Liver (tissue), 8 donors: ENCODE measurements at regions not wholly inside any gene's neighbourhood (a gene's known extent, or its start where the extent isn't known, plus 50 kb on each side); places are given as distances from the start of the nearest gene placed in this dataset.

Experiments used
- DNase-seq: peaks from one replicate; pipeline ENCODE4 v3.0.0-alpha.2; 2017; ENCODE audit warnings: low spot score
- H3K27ac ChIP-seq, 2 donors: one replicate each; pipeline ENCODE4 v1.7.0; 2013; ENCODE audit warnings: inconsistent platforms in 2 of 2, low read length in 2 of 2, control low read depth in 1 of 2, low read depth in 1 of 2, mild to moderate bottlenecking in 1 of 2
- H3K27me3 ChIP-seq, 4 donors: one replicate each; pipeline versions ENCODE4 v1.6.1 to v1.7.0; 2013; ENCODE audit warnings: low read length in 3 of 4, inconsistent platforms in 1 of 4, mild to moderate bottlenecking in 1 of 4, moderate library complexity in 1 of 4; ENCODE audit not compliant: control insufficient read depth in 4 of 4, insufficient read depth in 4 of 4
- H3K36me3 ChIP-seq, 4 donors: one replicate each; pipeline versions ENCODE4 v1.6.1 to v1.7.0; 2013; ENCODE audit warnings: low read length in 3 of 4, mild to moderate bottlenecking in 3 of 4, low read depth in 1 of 4, moderate library complexity in 1 of 4; ENCODE audit not compliant: control insufficient read depth in 4 of 4, insufficient read depth in 3 of 4
- H3K4me1 ChIP-seq, 4 donors: one replicate each; pipeline versions ENCODE4 v1.6.1 to v1.7.0; 2013; ENCODE audit warnings: low read length in 3 of 4, mild to moderate bottlenecking in 3 of 4, moderate library complexity in 1 of 4; ENCODE audit not compliant: control insufficient read depth in 4 of 4, insufficient read depth in 4 of 4
- H3K4me3 ChIP-seq, 3 donors: one replicate each; pipeline versions ENCODE4 v1.6.1 to v1.7.0; 2013; ENCODE audit warnings: low read length in 3 of 3, control low read depth in 1 of 3, low read depth in 1 of 3, mild to moderate bottlenecking in 1 of 3
- H3K9ac ChIP-seq, 2 donors: one replicate each; pipeline ENCODE4 v1.7.0; 2013; ENCODE audit warnings: low read length in 2 of 2, mild to moderate bottlenecking in 2 of 2, moderate library complexity in 2 of 2, control low read depth in 1 of 2, low read depth in 1 of 2
- H3K9me3 ChIP-seq, 4 donors: one replicate each; pipeline versions ENCODE4 v1.6.1 to v1.7.0; 2013; ENCODE audit warnings: low read length in 3 of 4; ENCODE audit not compliant: control insufficient read depth in 4 of 4
- ATF3 ChIP-seq: IDR thresholded peaks from 2 replicates; pipeline ENCODE4 v1.6.1; 2016; ENCODE audit warnings: antibody characterized with exemption
- CTCF ChIP-seq: fragments of 150-350 bp; IDR thresholded peaks from 2 replicates; pipeline ENCODE4 v1.5.1; 2017; ENCODE audit warnings: improper control_type of control experiment, low read depth, low read length; ENCODE audit not compliant: missing input control
- EGR1 ChIP-seq, 2 donors: IDR thresholded peaks; 2 replicates each; pipeline ENCODE4 v1.6.1; 2016 to 2018; ENCODE audit warnings: antibody characterized with exemption in 2 of 2, low read depth in 2 of 2
- FOXA1 ChIP-seq: IDR thresholded peaks from 2 replicates; pipeline ENCODE4 v1.6.1; 2016; ENCODE audit warnings: antibody characterized with exemption
- FOXA2 ChIP-seq: IDR thresholded peaks from 2 replicates; pipeline ENCODE4 v1.6.1; 2016; ENCODE audit warnings: antibody characterized with exemption
- GABPA ChIP-seq, 2 donors: IDR thresholded peaks in 1 of 2; conservative IDR thresholded peaks in 1 of 2; 2 replicates each; pipeline ENCODE4 v1.6.1; 2016; ENCODE audit warnings: antibody characterized with exemption in 2 of 2, mild to moderate bottlenecking in 1 of 2, moderate library complexity in 1 of 2
- HNF4A ChIP-seq, 2 donors: conservative IDR thresholded peaks; 2 replicates each; pipeline ENCODE4 v1.6.1; 2016; ENCODE audit warnings: antibody characterized with exemption in 2 of 2, mild to moderate bottlenecking in 2 of 2
- HNF4G ChIP-seq: IDR thresholded peaks from 2 replicates; pipeline ENCODE4 v1.6.1; 2016; ENCODE audit warnings: antibody characterized with exemption
- JUND ChIP-seq, 2 donors: IDR thresholded peaks; 2 replicates each; pipeline ENCODE4 v1.6.1; 2016; ENCODE audit warnings: antibody characterized with exemption in 2 of 2
- MAX ChIP-seq: IDR thresholded peaks from 2 replicates; pipeline ENCODE4 v1.6.1; 2016; ENCODE audit warnings: antibody characterized with exemption
- NR2F2 ChIP-seq: IDR thresholded peaks from 2 replicates; pipeline ENCODE4 v1.6.1; 2016; ENCODE audit warnings: antibody characterized with exemption
- RAD21 ChIP-seq, 2 donors: IDR thresholded peaks; 2 replicates each; pipeline ENCODE4 v1.6.1; 2016; ENCODE audit warnings: antibody characterized with exemption in 2 of 2, mild to moderate bottlenecking in 2 of 2
- REST ChIP-seq: IDR thresholded peaks from 2 replicates; pipeline ENCODE4 v1.6.1; 2016; ENCODE audit warnings: antibody characterized with exemption, mild to moderate bottlenecking
- RXRA ChIP-seq, 2 donors: IDR thresholded peaks; 2 replicates each; pipeline ENCODE4 v1.6.1; 2017 to 2018; ENCODE audit warnings: antibody characterized with exemption in 2 of 2, mild to moderate bottlenecking in 1 of 2
- SP1 ChIP-seq: IDR thresholded peaks from 2 replicates; pipeline ENCODE4 v1.6.1; 2018; ENCODE audit warnings: antibody characterized with exemption, mild to moderate bottlenecking
- TAF1 ChIP-seq: conservative IDR thresholded peaks from 2 replicates; pipeline ENCODE4 v1.6.1; 2016; ENCODE audit warnings: antibody characterized with exemption, mild to moderate bottlenecking
- YY1 ChIP-seq: IDR thresholded peaks from 2 replicates; pipeline ENCODE4 v1.6.1; 2016; ENCODE audit warnings: antibody characterized with exemption, mild to moderate bottlenecking
- ZBTB33 ChIP-seq: IDR thresholded peaks from 2 replicates; pipeline ENCODE4 v1.6.1; 2016; ENCODE audit warnings: antibody characterized with exemption
- WGBS: extraction: QIAGEN DNeasy Blood & Tissue Kit; methylation state at CpG from one replicate; pipeline ENCODE4 v1.1.7; 2013; 5-methylcytosine and 5-hydroxymethylcytosine counted together
- donor health status: healthy.
- donor health status: healthy.
- donor health status: healthy.
- donor health status: healthy.
- donor health status: healthy.

- Histone ChIP-seq H3K4me3 (no peak overlapping the region), H3K27me3 (peaks cover 0 to 2% (median under 1%) of the 10 kb centered on the region in 4 donors), H3K36me3 (no peaks in the 10 kb centered on the region), H3K27ac (no peak overlapping the region), H3K9me3 (no peaks in the 10 kb centered on the region), H3K9ac (no peak overlapping the region), H3K4me1 (no peaks in the 10 kb centered on the region)
- TF ChIP-seq FOXA2 (no peak), MAX (no peak)
- 85% methylated on average over 5 of the region's 5 CpGs for WGBS
- DNase-seq: no peak
These were observed 80.7 kb downstream of the DRD1 start for GRCh38 chr5:175363300-175363699.

GRCh38 chr5:175357995-175358394, 86.0 kb downstream of the DRD1 start:
- Histone ChIP-seq H3K4me3 (no peak overlapping the region), H3K27me3 (peaks cover 0 to 16% (median 1%) of the 10 kb centered on the region in 4 donors), H3K9ac (no peak overlapping the region), H3K27ac (no peak overlapping the region), H3K9me3 (no peaks in the 10 kb centered on the region), H3K4me1 (no peaks in the 10 kb centered on the region), H3K36me3 (no peaks in the 10 kb centered on the region)
- no peak for DNase-seq
- WGBS: 68% methylated on average over 1 of the region's 1 CpG
- TF ChIP-seq GABPA (IDR thresholded peaks at IDR 0.05 in 1 of 2, conservative IDR thresholded peaks at IDR 0.05 in 1 of 2) (no peak), ATF3 (no peak), JUND (IDR thresholded peaks at IDR 0.05) (no peak), RXRA (IDR thresholded peaks at IDR 0.05) (no peak), FOXA1 (no peak), MAX (no peak), RAD21 (IDR thresholded peaks at IDR 0.05) (no peak), HNF4G (no peak), SP1 (no peak), REST (no peak), EGR1 (IDR thresholded peaks at IDR 0.05; ENCODE audit: low read depth in 2 of 2) (no peak), CTCF (no peak), YY1 (no peak), ZBTB33 (no peak), HNF4A (conservative IDR thresholded peaks at IDR 0.05) (no peak), NR2F2 (no peak), FOXA2 (no peak), TAF1 (no peak)
